COR-L47 (cell line): ENCODE measurements at regions not wholly inside any gene's neighbourhood (a gene's known extent, or its start where the extent isn't known, plus 50 kb on each side); places are given as distances from the start of the nearest gene placed in this dataset.
"Not testable (repeated sequence)": the region's sequence is repeated elsewhere in the genome, so short reads cannot be mapped to it uniquely, and the experiment has no call there.

Source experiments
- DNase-seq: peaks from one replicate; lab custom pipeline; 2025; lab: John Stamatoyannopoulos, UW

DNA sequence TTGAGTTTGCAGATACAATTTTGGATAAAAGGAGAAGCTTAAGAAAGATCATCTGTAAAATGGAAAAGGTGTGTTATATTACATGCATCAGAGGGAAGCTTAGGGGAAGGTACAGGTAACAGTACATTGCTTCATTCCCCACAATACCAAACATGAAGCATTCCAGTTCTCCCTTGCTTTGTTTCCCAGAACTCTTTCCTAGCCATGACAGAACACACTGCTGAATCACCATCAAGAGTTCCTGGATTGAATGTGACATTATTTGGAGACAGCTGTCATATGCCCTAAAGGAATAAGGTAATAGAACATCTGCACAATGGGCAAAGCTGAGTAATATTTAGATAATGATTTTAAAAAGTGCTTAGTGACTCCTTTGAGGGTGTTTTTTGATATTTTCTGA is 303.5 kb upstream of the ST8SIA4 start:
- no peak for DNase-seq

DNA sequence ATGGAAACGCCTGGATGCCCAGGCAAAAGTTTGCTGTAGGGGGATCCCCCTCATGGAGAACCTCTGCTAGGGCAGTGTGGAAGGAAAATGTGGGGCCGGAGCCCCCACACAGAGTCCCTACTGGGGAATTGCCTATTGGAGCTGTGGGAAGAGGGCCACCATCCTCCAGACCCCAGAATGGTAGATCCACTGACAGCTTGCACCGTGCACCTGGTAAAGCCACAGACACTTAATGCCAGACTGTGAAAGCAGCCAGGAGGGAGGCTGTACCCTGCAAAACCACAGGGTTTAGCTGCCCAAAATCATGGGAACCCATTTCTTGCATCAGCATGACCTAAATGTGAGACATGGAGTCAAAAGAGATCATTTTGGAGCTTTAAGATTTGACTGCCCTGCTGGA is 302.0 kb upstream of the ST8SIA4 start:
- not testable (repeated sequence) for DNase-seq

- not testable (repeated sequence) for DNase-seq
These were observed 277.3 kb upstream of the ST8SIA4 start for GRCh38 chr5:101180365-101180764.

DNA sequence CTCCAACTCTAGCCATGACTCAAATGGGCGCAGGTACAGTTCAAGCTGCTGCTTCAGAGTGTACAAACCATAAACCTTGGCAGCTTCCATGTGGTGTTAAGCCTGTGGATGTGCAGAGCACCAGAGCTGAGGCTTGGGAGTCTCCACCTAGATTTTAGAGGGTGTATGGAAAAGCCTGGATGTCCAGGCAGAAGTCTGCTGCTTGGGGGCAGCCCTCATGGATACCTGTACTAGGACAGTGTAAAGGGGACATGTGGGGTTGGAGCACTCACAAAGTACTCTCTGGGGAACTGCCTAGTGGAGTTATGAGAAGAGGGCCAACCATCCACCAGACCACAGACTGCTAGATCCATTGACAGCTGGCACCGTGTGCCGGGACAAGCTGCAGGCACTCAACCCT is 273.5 kb upstream of the ST8SIA4 start:
- no peak for DNase-seq

DNA sequence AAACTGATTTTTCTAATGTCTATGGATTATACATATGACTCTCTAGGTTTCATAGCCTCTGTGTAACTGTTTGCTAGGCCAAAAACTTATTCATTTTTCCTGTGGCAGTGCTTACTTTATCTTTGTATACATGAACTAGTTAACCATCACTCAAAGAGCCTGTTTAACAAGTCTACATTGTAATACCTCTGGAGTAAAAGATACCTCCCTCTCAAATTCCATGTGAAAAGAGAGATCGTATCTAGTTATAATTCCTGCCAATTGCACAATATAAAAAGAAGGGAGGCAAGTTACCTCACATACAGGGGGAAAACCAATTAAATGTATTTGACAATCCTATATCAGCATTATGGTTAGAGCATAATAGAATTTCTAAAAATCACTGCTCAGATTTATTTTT is 271.9 kb upstream of the ST8SIA4 start:
- no peak for DNase-seq

DNA sequence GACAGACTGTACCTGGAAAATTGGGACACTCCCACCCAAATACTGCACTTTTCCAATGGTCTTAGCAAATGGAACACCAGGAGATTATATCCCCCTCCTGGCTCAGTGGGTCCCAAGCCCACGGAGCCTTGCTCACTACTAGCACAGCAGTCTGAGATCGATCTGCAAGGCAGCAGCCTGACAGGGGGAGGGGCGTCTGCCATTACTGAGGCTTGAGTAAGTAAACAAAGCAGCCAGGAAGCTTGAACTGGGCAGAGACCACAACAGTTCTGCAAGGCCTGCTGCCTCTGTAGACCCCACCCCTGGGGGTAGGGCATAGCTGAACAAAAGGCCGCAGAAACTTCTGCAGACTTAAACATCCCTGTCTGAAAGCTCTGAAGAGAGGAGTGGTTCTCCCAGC is 260.0 kb upstream of the ST8SIA4 start:
- no peak for DNase-seq

- DNase-seq = peak; percentile 9
These were observed 256.9 kb upstream of the ST8SIA4 start for GRCh38 chr5:101160002-101160401.

GRCh38 chr5:101159006-101159405 is 255.9 kb upstream of the ST8SIA4 start:
- no peak for DNase-seq

DNA sequence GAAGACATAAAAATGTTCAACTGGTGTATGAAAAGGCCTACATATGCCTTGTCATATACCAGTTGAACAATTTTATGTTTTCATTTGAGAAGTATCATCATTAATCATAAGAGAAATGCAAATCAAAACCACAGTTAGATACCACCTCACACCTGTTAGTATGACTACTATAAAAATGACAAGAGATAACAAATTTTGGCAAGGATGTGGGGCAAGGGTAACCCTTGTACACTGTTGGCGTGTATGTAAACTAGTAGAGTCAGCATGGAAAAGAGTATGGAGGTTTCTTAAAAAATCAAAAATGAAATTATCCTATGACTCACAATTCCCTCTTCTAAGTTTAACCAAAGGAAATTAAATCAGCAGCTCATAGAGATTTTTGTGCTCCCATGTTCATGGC is 250.4 kb upstream of the ST8SIA4 start:
- DNase-seq = no peak

DNA sequence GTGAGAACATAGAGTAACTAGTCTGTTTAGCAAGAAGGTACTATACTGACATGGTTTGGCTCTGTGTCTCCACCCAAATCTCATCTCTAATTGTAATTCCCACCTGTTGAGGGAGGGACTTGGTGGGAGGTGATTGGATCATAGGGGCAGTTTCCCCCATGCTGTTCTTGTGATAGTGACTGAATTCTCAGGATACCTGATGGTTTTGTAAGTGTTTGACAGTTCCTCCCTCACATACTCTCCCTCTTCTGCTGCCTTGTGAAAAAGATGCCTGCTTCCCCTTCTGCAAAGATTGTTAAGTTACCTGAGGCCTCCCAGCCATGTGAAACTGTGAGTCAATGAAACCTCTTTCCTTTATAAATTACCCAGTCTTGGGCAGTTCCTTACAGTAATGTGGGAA is 240.4 kb upstream of the ST8SIA4 start:
- no peak for DNase-seq

- no peak for DNase-seq
These were observed 239.0 kb upstream of the ST8SIA4 start for GRCh38 chr5:101142102-101142501.

- DNase-seq = no peak
These were observed 233.4 kb upstream of the ST8SIA4 start for GRCh38 chr5:101136454-101136853.

GRCh38 chr5:101123363-101123762 is 220.3 kb upstream of the ST8SIA4 start:
- no peak for DNase-seq

- DNase-seq = peak; percentile 11
These were observed 209.6 kb upstream of the ST8SIA4 start for GRCh38 chr5:101112645-101113044.

DNA sequence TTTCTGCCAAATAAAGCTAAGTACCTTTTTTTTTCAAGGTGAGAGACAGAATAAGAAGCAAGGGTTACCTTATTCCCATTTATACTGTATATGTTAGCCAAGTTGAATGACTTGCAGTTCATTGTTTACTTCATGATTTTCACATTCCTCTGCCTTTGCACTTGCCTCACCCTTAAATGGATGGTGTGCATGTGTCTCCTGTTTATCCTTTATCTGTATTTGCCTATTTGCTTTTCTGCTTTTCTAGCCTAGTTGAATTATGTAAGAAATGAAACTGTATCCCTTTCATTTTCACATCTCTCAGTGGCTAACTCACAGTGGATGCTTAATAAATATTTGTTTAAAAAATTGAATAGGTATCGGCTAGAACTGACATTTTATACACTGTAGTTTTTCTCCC is 200.8 kb upstream of the ST8SIA4 start:
- DNase-seq = no peak

DNA sequence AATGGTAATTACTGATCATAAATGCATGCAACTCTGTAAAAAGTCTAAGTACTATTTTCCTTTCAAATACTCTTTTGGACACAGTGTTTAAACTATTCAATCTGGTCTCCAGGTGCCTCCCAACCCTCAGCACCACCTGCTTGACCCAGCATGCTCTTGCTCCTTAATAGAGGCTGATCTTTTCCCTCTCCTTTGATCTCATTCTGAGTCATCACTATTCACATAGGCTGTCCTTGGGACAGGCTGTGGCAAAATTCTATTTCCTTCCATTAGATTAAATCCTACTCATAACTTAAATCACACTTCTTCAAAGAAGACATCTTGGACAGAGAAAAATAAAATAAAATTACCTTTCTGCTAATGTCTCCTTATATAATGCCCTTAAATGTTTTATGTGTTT is 199.4 kb upstream of the ST8SIA4 start:
- no peak for DNase-seq

- DNase-seq = no peak
These were observed 188.8 kb upstream of the ST8SIA4 start for GRCh38 chr5:101091902-101092301.

DNA sequence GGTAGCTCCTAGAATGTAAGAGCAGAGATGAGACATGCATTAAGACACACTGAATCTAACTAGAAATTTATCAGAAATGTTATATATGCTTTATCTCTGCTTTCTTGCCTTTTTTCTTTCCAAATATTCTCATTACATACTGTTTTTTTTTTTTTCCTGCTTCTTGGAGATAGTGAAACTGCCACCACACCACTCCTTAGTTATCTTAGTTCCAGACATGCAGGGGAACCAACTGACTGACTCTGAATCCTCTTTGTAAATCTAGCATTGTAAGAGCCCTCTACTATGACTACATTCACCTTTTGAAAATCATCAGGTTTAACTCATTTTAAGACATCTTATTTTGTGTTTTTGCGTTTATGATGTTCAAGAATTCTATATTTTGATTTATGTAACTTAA is 181.3 kb upstream of the ST8SIA4 start:
- no peak for DNase-seq

GRCh38 chr5:101080462-101081240 is 177.6 kb upstream of the ST8SIA4 start:
- DNase-seq = no peak

GRCh38 chr5:101068298-101068697 is 165.2 kb upstream of the ST8SIA4 start:
- no peak for DNase-seq

- no peak for DNase-seq
These were observed 164.3 kb upstream of the ST8SIA4 start for GRCh38 chr5:101067429-101067828.

DNA sequence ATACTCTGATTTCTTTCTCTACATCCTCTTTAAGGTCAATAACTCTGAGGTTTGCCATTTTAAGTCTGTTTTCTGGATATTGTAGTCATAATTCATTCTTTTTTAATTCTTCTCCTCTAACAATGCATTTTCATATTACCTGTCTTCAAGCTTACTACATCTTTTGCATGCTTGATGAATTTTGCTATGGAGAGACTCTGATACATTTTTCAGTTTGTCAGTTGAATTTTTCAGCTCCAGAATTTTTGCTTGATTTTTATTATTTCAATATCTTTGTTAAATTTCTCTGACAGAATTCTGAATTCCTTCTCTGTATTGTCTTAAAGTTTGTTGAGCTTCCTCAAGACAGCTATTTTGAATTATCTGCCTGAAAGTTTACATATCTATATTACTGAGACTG is 159.8 kb upstream of the ST8SIA4 start:
- DNase-seq = no peak

DNA sequence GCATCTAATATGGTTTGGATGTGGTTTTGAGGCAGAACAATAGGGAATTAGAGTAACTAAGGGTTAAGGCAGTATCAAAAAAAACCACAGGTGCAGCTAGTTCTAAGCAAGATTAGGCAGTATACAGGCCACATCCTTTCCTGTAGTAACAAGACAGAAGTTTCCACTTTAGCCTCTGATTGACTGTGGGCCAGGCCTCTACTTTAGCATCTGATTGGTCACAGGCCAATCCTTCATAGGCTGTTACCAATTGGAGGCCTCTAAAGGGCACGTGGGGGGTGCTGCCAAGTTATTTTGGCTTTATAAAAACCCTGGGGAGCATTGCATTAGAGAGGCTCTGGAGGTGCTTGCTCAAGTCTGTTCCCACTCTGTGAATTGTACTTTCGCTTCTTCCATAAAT is 144.1 kb upstream of the ST8SIA4 start:
- no peak for DNase-seq

- DNase-seq = no peak
These were observed 142.6 kb upstream of the ST8SIA4 start for GRCh38 chr5:101045689-101046088.
